ENCODE measurements at regions not wholly inside any gene's neighbourhood (a gene's known extent, or its start where the extent isn't known, plus 50 kb on each side); places are given as distances from the start of the nearest gene placed in this dataset.
"Not testable (repeated sequence)": the region's sequence is repeated elsewhere in the genome, so short reads cannot be mapped to it uniquely, and the experiment has no call there.

- in situ Hi-C loops (cut with MboI; ENCODE audit: low sequenced_read_pairs) = no loop called here
These were observed 296.5 kb downstream of the MTX2 start for GRCh38 chr2:176565641-176566323.

GRCh38 chr2:176566496-176566895 lies 297.3 kb downstream of the MTX2 start:
- in situ Hi-C loops (cut with MboI; ENCODE audit: low sequenced_read_pairs) = no loop called here

GRCh38 chr2:176566961-176567360 lies 297.7 kb downstream of the MTX2 start:
- in situ Hi-C loops (cut with MboI; ENCODE audit: low sequenced_read_pairs) = no loop called here

- in situ Hi-C loops (cut with MboI; ENCODE audit: low sequenced_read_pairs) = no loop called here
These were observed 298.1 kb downstream of the MTX2 start for GRCh38 chr2:176567361-176567760.

- in situ Hi-C loops (cut with MboI; ENCODE audit: low sequenced_read_pairs) = no loop called here
These were observed 300.3 kb downstream of the MTX2 start for GRCh38 chr2:176569574-176569973.

GRCh38 chr2:176573612-176574483 lies 304.6 kb downstream of the MTX2 start:
- in situ Hi-C loops (cut with MboI; ENCODE audit: low sequenced_read_pairs) = no loop called here

- in situ Hi-C loops (cut with MboI; ENCODE audit: low sequenced_read_pairs) = no loop called here
These were observed 305.4 kb downstream of the MTX2 start for GRCh38 chr2:176574484-176575236.

- in situ Hi-C loops (cut with MboI; ENCODE audit: low sequenced_read_pairs) = no loop called here
These were observed 306.0 kb downstream of the MTX2 start for GRCh38 chr2:176575237-176575744.

GRCh38 chr2:176577054-176577453 lies 307.8 kb downstream of the MTX2 start:
- in situ Hi-C loops (cut with MboI; ENCODE audit: low sequenced_read_pairs) = no loop called here

GRCh38 chr2:176578292-176578691 lies 309.1 kb downstream of the MTX2 start:
- in situ Hi-C loops (cut with MboI; ENCODE audit: low sequenced_read_pairs) = not testable (repeated sequence)

GRCh38 chr2:176579608-176580007 lies 310.4 kb downstream of the MTX2 start:
- in situ Hi-C loops (cut with MboI; ENCODE audit: low sequenced_read_pairs) = no loop called here

- in situ Hi-C loops (cut with MboI; ENCODE audit: low sequenced_read_pairs) = no loop called here
These were observed 312.4 kb downstream of the MTX2 start for GRCh38 chr2:176581557-176582165.

- in situ Hi-C loops (cut with MboI; ENCODE audit: low sequenced_read_pairs) = no loop called here
These were observed 312.9 kb downstream of the MTX2 start for GRCh38 chr2:176582176-176582575.

GRCh38 chr2:176582990-176583481 lies 313.8 kb downstream of the MTX2 start:
- in situ Hi-C loops (cut with MboI; ENCODE audit: low sequenced_read_pairs) = no loop called here

- in situ Hi-C loops (cut with MboI; ENCODE audit: low sequenced_read_pairs) = no loop called here
These were observed 314.4 kb downstream of the MTX2 start for GRCh38 chr2:176583607-176584006.

GRCh38 chr2:176584333-176584732 lies 315.1 kb downstream of the MTX2 start:
- in situ Hi-C loops (cut with MboI; ENCODE audit: low sequenced_read_pairs) = no loop called here

GRCh38 chr2:176585291-176585690 lies 316.0 kb downstream of the MTX2 start:
- in situ Hi-C loops (cut with MboI; ENCODE audit: low sequenced_read_pairs) = no loop called here

- in situ Hi-C loops (cut with MboI; ENCODE audit: low sequenced_read_pairs) = no loop called here
These were observed 316.5 kb downstream of the MTX2 start for GRCh38 chr2:176585791-176586190.

GRCh38 chr2:176589287-176589686 lies 320.0 kb downstream of the MTX2 start:
- in situ Hi-C loops (cut with MboI; ENCODE audit: low sequenced_read_pairs) = no loop called here

GRCh38 chr2:176589825-176590440 lies 320.7 kb downstream of the MTX2 start:
- in situ Hi-C loops (cut with MboI; ENCODE audit: low sequenced_read_pairs) = no loop called here
